Esophagus muscularis mucosa (tissue), 4 donors: ENCODE measurements at regions not wholly inside any gene's neighbourhood (a gene's known extent, or its start where the extent isn't known, plus 50 kb on each side); places are given as distances from the start of the nearest gene placed in this dataset.
"Not testable (repeated sequence)": the region's sequence is repeated elsewhere in the genome, so short reads cannot be mapped to it uniquely, and the experiment has no call there.

ENCODE experiments used
- DNase-seq: peaks from one replicate; pipeline ENCODE4 v3.0.0-alpha.2; 2017; ENCODE audit errors: extremely low spot score
- H3K27ac ChIP-seq, 4 donors: fragments of 200-600 bp; sonication (generic); replicated peaks in 1 of 4; 1 replicate in 3 of 4; 2 replicates in 1 of 4; pipeline ENCODE4 v1.5.1; 2016 to 2019; ENCODE audit warnings: mild to moderate bottlenecking in 1 of 4
- H3K27me3 ChIP-seq, 4 donors: fragments of 200-600 bp; sonication (generic); one replicate each; pipeline versions ENCODE4 v1.5.1 to v1.6.0; 2016 to 2019
- H3K36me3 ChIP-seq, 4 donors: fragments of 200-600 bp; sonication (generic); one replicate each; pipeline ENCODE4 v1.5.1; 2016 to 2019
- H3K4me1 ChIP-seq, 4 donors: fragments of 200-600 bp; sonication (generic); one replicate each; pipeline ENCODE4 v1.5.1; 2016 to 2019
- H3K4me3 ChIP-seq, 4 donors: fragments of 200-600 bp; sonication (generic); 1 replicate in 2 of 4; 2 replicates in 2 of 4; pipeline ENCODE4 v1.5.1; 2016 to 2019; ENCODE audit warnings: mild to moderate bottlenecking in 4 of 4, moderate library complexity in 1 of 4
- H3K9me3 ChIP-seq, 4 donors: fragments of 200-600 bp; sonication (generic); 1 replicate in 3 of 4; 2 replicates in 1 of 4; pipeline ENCODE4 v1.5.1; 2016 to 2019
- EP300 ChIP-seq: sonication (generic); formaldehyde crosslinking; IDR thresholded peaks from one replicate; pipeline ENCODE4 v1.6.1; 2017; ENCODE audit warnings: antibody characterized with exemption
- POLR2A ChIP-seq: fragments of 450-650 bp; IDR thresholded peaks from one replicate; pipeline ENCODE4 v1.6.1; 2017; ENCODE audit warnings: antibody characterized with exemption, moderate library complexity, mild to moderate bottlenecking, low read depth
- POLR2AphosphoS5 ChIP-seq, 2 donors: sonication (generic); formaldehyde crosslinking; IDR thresholded peaks; one replicate each; pipeline ENCODE4 v1.6.1; 2017; ENCODE audit warnings: antibody characterized with exemption in 2 of 2
- WGBS: methylation state at CpG from one replicate; pipeline ENCODE4 v1.1.5; 2018; 5-methylcytosine and 5-hydroxymethylcytosine counted together
- intact Hi-C: fragments of 100-400 bp; cut with DNase I; formaldehyde crosslinking; loops from one replicate; pipeline ENCODE4 v1.15.1; 2023
- TF ChIP-seq, protein P1 (sequence below), 3 experiments: fragments of 200-600 bp in 2 of 3; fragments of 450-650 bp in 1 of 3; sonication (generic) in 2 of 3; IDR thresholded peaks; one replicate each; pipeline ENCODE4 v1.5.1; 2017 to 2019; ENCODE audit warnings: antibody characterized with exemption in 3 of 3, mild to moderate bottlenecking in 2 of 3, moderate library complexity in 1 of 3

- H3K9me3 ChIP-seq = no peaks in the 10 kb centered on the region
- H3K4me3 ChIP-seq = no peak overlapping the region
- no peaks in the 10 kb centered on the region for H3K27me3 ChIP-seq
- no peaks in the 10 kb centered on the region for H3K4me1 ChIP-seq
- no peaks in the 10 kb centered on the region for H3K36me3 ChIP-seq
- WGBS = 0% methylated on average over 1 of the region's 1 CpG
- TF ChIP-seq POLR2A (no peak), POLR2AphosphoS5 (IDR thresholded peaks at IDR 0.05) (no peak), EP300 (no peak)
- TF ChIP-seq, protein P1, sequence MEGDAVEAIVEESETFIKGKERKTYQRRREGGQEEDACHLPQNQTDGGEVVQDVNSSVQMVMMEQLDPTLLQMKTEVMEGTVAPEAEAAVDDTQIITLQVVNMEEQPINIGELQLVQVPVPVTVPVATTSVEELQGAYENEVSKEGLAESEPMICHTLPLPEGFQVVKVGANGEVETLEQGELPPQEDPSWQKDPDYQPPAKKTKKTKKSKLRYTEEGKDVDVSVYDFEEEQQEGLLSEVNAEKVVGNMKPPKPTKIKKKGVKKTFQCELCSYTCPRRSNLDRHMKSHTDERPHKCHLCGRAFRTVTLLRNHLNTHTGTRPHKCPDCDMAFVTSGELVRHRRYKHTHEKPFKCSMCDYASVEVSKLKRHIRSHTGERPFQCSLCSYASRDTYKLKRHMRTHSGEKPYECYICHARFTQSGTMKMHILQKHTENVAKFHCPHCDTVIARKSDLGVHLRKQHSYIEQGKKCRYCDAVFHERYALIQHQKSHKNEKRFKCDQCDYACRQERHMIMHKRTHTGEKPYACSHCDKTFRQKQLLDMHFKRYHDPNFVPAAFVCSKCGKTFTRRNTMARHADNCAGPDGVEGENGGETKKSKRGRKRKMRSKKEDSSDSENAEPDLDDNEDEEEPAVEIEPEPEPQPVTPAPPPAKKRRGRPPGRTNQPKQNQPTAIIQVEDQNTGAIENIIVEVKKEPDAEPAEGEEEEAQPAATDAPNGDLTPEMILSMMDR (IDR thresholded peaks at IDR 0.05) = no peak
- intact Hi-C loops = no loop called here
- no peak overlapping the region for H3K27ac ChIP-seq
- DNase-seq = no peak
These were observed 509.8 kb downstream of the AMY1C start for GRCh38 chr1:104259481-104259880.

- H3K4me3 ChIP-seq = not testable (repeated sequence)
These were observed 513.4 kb downstream of the AMY1C start for GRCh38 chr1:104263110-104263509.

DNA sequence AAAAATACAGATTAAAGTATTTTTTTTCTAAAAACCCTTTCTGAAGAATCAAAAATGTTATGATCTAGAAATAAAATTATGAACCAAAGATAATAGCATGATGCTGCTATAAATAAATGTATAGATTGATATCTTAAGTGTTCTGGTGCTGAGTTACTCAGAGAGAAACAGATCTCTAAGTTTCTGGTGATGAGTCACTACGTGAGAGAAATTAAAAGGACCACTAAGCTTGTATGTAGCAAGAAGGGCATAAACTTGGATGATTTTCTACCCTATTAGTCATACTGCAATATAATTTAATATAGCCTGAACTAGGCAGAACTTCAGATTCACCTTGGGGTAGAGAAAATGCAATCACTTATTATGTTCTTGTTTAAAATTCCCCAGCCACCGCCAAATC, 514.8 kb downstream of the AMY1C start:
- Histone ChIP-seq H3K4me1 (no peaks in the 10 kb centered on the region), H3K36me3 (no peaks in the 10 kb centered on the region), H3K27me3 (no peaks in the 10 kb centered on the region), H3K27ac (no peak overlapping the region), H3K9me3 (no peaks in the 10 kb centered on the region), H3K4me3 (no peak overlapping the region)
- intact Hi-C loops = no loop called here
- DNase-seq = no peak
- 66% methylated on average over 2 of the region's 2 CpGs for WGBS
- TF ChIP-seq EP300 (no peak), POLR2A (no peak), POLR2AphosphoS5 (IDR thresholded peaks at IDR 0.05) (no peak)
- TF ChIP-seq, protein P1 (IDR thresholded peaks at IDR 0.05) = no peak

More at GRCh38 chr1:104263110-104263509, 513.4 kb downstream of the AMY1C start:
- H3K36me3 ChIP-seq, H3K27me3 ChIP-seq, H3K9me3 ChIP-seq, H3K4me1 ChIP-seq, intact Hi-C loops, DNase-seq, H3K27ac ChIP-seq: not testable (repeated sequence)
- WGBS = 87% methylated on average over 14 of the region's 14 CpGs

- TF ChIP-seq POLR2AphosphoS5 (IDR thresholded peaks at IDR 0.05) (no peak), EP300 (no peak), POLR2A (no peak)
- TF ChIP-seq, protein P1 (IDR thresholded peaks at IDR 0.05) = no peak
- no peak overlapping the region for H3K27ac ChIP-seq
- no peaks in the 10 kb centered on the region for H3K36me3 ChIP-seq
- no peaks in the 10 kb centered on the region for H3K4me1 ChIP-seq
- intact Hi-C loops = no loop called here
- no peaks in the 10 kb centered on the region for H3K27me3 ChIP-seq
- no peak for DNase-seq
- WGBS = 79% methylated on average over 4 of the region's 4 CpGs
- no peaks in the 10 kb centered on the region for H3K9me3 ChIP-seq
- no peak overlapping the region for H3K4me3 ChIP-seq
These were observed 515.5 kb downstream of the AMY1C start for GRCh38 chr1:104265163-104265562.

DNA sequence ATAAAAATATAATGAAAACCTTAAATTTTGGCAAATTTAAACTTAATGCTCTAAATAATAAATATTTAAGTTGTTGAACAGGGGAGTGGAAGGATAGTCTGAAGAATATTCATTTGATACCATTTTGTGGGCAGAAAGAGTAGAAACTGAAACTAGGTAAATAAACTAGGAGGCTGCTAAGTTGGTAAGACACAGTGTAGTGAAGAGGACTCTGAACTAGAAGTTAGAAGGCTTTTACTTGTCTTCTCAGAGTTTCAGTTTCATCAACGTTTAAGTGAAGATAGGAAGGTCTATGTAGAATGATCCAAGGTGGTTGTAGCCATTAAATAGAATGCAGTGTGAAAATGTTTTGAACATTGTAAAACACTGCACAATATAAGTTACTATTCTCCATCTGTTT, 516.9 kb downstream of the AMY1C start:
- no peak for TF ChIP-seq POLR2A
- TF ChIP-seq, protein P1 (IDR thresholded peaks at IDR 0.05) = no peak
- no peak for TF ChIP-seq EP300
- no peak for TF ChIP-seq POLR2AphosphoS5 (IDR thresholded peaks at IDR 0.05)
- Histone ChIP-seq H3K9me3 (no peaks in the 10 kb centered on the region), H3K27me3 (no peaks in the 10 kb centered on the region), H3K4me3 (no peak overlapping the region), H3K36me3 (no peaks in the 10 kb centered on the region), H3K4me1 (no peaks in the 10 kb centered on the region), H3K27ac (no peak overlapping the region)
- intact Hi-C loops = no loop called here
- DNase-seq = no peak
- 47% methylated on average over 1 of the region's 1 CpG for WGBS

DNA sequence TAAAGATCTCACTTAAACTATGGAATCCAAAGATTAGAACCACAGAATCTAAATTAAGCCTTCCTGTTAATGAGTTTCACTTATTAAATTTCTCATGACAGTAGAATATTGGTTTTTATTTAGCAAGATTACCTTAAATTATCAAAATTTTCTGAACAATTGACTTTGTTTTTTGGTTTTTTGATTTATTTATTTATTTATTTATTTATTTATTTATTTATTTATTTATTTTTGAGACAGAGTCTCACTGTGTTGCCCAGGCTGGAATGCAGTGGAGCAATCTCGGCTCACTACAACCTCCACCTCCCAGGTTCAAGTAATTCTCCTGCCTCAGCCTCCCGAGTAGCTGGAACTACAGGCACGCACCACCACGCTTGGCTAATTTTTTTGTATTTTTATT, 538.6 kb downstream of the AMY1C start:
- H3K9me3 ChIP-seq, H3K4me1 ChIP-seq, H3K36me3 ChIP-seq, H3K27me3 ChIP-seq, H3K4me3 ChIP-seq, H3K27ac ChIP-seq, DNase-seq, intact Hi-C loops: not testable (repeated sequence)
- 93% methylated on average over 4 of the region's 4 CpGs for WGBS
